HG02759 (cell line): ENCODE measurements at regions not wholly inside any gene's neighbourhood (a gene's known extent, or its start where the extent isn't known, plus 50 kb on each side); places are given as distances from the start of the nearest gene placed in this dataset.
"Not testable (repeated sequence)": the region's sequence is repeated elsewhere in the genome, so short reads cannot be mapped to it uniquely, and the experiment has no call there.

ENCODE experiments used
- ATAC-seq: cut with Tn5 transposase; IDR thresholded peaks from one replicate; pipeline ENCODE4 v1.9.1; 2021; ENCODE audit warnings: mild to moderate bottlenecking, moderate library complexity; ENCODE audit not compliant: unreplicated experiment

GRCh38 chr10:117601716-117602115 is 59.2 kb downstream of the EMX2 start:
- no peak for ATAC-seq

GRCh38 chr10:117603081-117603480 is 60.5 kb downstream of the EMX2 start:
- ATAC-seq, result no peak

DNA sequence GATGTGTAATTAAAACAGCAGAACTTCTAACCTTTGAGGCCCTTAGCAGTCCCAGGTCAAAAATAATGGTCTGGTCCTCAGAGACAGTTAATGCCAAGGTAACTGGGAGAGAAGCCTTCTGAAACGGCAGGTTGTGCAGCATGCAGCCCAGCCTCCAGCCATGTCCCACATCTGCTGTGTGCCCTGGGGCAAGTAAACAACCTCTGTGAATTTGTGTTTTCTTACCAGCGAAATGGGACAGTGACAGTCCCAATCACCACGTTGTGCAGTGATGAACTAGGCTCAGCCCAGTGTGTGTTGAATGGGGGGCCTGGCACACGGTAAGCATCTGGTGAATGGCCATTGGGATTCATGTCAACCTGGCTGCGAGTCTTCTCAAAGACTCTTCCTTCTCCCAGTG is 61.2 kb downstream of the EMX2 start:
- ATAC-seq, result no peak

GRCh38 chr10:117609095-117609795 is 66.7 kb downstream of the EMX2 start:
- no peak for ATAC-seq

GRCh38 chr10:117609796-117610170 is 67.2 kb downstream of the EMX2 start:
- ATAC-seq, result no peak

DNA sequence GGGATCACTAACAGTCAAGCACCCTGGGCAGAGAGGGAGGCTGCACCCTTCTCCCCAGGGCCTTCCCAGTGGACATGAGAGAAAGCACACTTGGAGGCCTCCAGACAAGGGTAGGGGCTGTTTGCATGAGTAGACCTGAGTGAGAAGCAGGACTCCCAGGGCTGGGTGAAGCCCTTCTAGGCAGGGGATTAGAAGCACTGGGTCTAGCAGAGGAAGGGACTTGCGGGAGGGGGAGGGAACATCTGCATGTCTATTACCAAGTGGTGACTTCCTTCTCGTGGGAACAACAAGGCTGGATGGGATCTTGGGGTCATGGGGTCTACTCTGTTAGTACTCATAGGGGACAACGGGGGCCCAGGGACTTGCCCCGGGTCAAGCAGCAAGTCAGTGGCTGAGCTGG is 67.8 kb downstream of the EMX2 start:
- no peak for ATAC-seq

- ATAC-seq, result no peak
Measured at GRCh38 chr10:117612113-117612512, 69.6 kb downstream of the EMX2 start.

- ATAC-seq, result no peak
Measured at GRCh38 chr10:117615649-117616048, 73.1 kb downstream of the EMX2 start.

DNA sequence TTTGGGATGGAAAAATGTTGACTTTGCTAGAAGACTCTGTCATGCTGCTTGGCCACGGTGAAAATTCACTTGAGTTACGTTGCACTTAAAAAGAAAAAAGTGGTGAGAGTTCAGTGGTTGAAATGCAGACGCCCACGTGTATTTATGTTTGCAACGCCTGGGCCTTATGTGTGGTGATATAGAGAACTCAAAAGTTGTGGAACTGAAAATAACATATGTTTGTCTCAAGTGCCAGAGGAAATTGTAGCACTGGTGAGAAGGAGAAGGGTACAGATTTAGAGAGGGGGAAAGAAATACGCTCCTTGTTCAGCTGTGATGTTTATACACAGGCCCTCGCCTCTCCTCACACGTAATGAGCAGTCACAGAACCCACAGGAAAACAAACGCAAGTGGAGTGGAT is 73.6 kb downstream of the EMX2 start:
- no peak for ATAC-seq

- ATAC-seq, result no peak
Measured at GRCh38 chr10:117617086-117617485, 74.5 kb downstream of the EMX2 start.

- ATAC-seq, result no peak
Measured at GRCh38 chr10:117617659-117618058, 75.1 kb downstream of the EMX2 start.

- no peak for ATAC-seq
Measured at GRCh38 chr10:117619223-117619622, 76.7 kb downstream of the EMX2 start.

DNA sequence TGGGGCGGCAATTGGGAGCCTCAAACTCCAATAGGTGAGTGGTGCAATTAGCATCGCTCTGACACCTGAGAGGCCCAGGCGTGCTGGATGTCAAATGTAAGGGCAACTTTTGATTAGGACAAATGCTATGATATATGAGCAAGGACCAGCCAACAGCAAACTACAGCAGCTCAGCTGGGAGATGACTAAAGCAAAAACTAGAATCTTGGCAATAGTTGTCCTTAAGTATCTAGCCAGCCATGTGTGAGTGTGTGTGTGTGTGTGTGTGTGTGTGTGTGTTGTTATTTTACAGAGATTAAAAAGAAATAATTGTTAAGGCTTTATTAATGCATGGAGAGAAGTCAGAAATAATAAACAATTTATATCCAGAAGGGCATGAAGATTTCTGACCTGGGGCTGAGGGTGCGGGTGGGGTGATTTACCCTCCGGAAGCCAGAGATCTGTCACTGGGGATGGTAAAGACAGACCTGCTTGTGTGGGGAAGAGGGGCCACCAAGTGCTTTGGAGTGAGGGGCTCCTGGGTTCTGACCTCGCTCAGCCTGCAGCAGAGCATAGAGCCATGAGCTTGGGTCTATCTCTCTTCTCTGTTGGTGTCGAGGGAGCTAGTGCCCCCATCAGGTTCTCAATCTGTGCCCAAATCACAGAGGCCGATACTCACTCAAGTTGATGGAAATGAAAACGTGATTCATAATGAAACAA is 77.3 kb downstream of the EMX2 start:
- ATAC-seq, result no peak

GRCh38 chr10:117621196-117621595 is 78.7 kb downstream of the EMX2 start:
- ATAC-seq, result no peak

DNA sequence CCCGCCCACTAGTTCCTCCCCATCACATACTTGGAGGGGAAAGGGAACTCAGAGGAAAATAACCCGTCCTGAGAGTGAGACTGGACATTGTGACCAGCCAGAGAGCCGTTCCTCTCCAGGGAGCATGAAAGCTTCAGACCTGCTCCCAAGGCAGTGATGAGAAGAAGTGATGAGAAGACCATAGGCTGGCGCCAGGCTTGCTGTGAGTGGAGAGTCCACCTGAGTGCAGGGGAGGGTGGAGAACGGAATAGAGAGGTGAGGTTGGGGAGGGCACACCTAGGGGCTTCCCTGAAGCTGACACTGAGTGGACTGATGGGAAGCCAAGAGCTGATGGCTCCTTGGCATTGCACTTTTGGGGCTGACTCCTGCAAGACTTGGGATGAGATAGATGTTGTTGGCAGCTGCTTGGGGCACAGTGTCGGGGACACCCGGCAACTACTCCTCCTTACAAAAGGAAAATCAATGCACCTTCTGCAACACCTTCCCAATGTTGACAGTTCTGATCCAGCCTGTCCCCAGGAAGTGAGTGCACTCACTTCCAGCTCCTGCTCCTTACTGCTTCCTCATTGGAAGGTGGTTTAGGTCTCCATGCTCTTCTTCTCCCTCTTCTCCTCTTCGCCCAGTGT is 79.4 kb downstream of the EMX2 start:
- ATAC-seq, result no peak

DNA sequence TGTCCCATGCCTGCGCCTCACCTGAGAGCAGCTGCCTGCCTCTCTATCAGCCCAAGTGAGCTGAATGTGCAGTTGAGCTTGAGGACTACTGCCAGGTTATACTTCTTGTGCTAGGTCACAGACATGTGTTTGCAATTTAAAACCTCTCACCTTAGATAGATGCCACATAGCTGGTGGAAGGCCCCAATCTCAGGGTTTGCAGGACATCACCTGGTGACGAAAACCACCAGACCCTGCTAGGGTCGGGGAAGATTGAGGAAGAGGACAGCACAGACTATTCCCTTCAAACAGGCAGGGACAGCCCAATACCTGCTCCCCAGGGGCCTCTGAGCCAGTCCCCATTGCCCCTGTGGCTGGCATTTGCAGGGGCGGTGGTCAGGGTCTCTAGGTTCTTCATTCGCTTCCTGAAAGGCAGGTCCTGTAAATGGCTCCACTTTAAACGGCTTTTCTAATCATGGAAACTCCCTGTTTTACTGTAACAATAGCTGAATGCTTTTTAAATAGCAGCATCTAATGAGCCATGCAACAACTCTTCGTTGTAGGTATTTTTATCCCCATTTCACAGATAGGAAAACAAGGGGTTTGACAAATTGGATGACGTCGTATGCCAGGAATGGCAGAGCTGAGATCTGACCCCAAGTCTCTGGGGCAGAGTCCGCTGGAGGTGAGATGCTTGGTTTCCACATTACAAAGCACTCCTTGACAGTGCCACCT is 80.1 kb downstream of the EMX2 start:
- ATAC-seq, result no peak

GRCh38 chr10:117626228-117626627 is 83.7 kb downstream of the EMX2 start:
- ATAC-seq, result no peak

GRCh38 chr10:117627561-117627960 is 85.0 kb downstream of the EMX2 start:
- no peak for ATAC-seq

GRCh38 chr10:117629717-117630116 is 87.2 kb downstream of the EMX2 start:
- not testable (repeated sequence) for ATAC-seq

- ATAC-seq, result no peak
Measured at GRCh38 chr10:117631276-117632145, 89.0 kb downstream of the EMX2 start.

DNA sequence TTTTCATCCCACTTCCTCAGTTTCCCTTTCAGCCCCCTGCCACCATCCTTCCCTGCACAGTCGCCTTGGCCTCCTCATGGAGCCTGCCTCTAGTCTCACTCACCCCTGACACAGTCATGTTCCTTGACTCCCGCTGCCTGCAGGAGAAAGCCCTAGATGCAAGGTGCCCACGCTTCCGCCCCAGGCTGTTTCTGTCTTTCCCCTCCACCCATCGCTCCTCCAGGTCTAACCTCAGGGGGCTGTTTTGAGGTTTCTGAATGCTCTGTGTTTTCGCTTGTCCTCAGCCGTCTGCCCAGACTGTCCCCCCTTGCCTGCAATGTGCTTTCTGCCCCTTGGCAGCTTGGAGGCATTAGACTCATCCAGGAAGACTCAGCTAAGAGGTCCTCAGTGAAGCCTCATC is 89.9 kb downstream of the EMX2 start:
- no peak for ATAC-seq
